HG03432 (cell line): ENCODE measurements at regions not wholly inside any gene's neighbourhood (a gene's known extent, or its start where the extent isn't known, plus 50 kb on each side); places are given as distances from the start of the nearest gene placed in this dataset.
"Not testable (repeated sequence)": the region's sequence is repeated elsewhere in the genome, so short reads cannot be mapped to it uniquely, and the experiment has no call there.

Source experiments
- ATAC-seq: cut with Tn5 transposase; IDR thresholded peaks from one replicate; pipeline ENCODE4 v1.9.1; 2021; ENCODE audit warnings: mild to moderate bottlenecking, moderate library complexity; ENCODE audit not compliant: unreplicated experiment

- ATAC-seq: no peak
Measured at GRCh38 chr13:111491659-111492058, 171.2 kb downstream of the TEX29 start.

- ATAC-seq: no peak
Measured at GRCh38 chr13:111492341-111492950, 172.0 kb downstream of the TEX29 start.

- no peak for ATAC-seq
Measured at GRCh38 chr13:111492958-111493357, 172.5 kb downstream of the TEX29 start.

GRCh38 chr13:111493468-111493867 lies 173.0 kb downstream of the TEX29 start:
- no peak for ATAC-seq

- ATAC-seq: no peak
Measured at GRCh38 chr13:111494641-111495040, 174.2 kb downstream of the TEX29 start.

- ATAC-seq: not testable (repeated sequence)
Measured at GRCh38 chr13:111501596-111502535, 181.4 kb downstream of the TEX29 start.

- no peak for ATAC-seq
Measured at GRCh38 chr13:111502957-111503356, 182.5 kb downstream of the TEX29 start.

- no peak for ATAC-seq
Measured at GRCh38 chr13:111503376-111503775, 182.9 kb downstream of the TEX29 start.

- ATAC-seq: no peak
Measured at GRCh38 chr13:111503905-111504695, 183.7 kb downstream of the TEX29 start.

- ATAC-seq: no peak
Measured at GRCh38 chr13:111505175-111505777, 184.8 kb downstream of the TEX29 start.

GRCh38 chr13:111506125-111506524 lies 185.7 kb downstream of the TEX29 start:
- no peak for ATAC-seq

GRCh38 chr13:111506621-111507020 lies 186.2 kb downstream of the TEX29 start:
- ATAC-seq: no peak

- no peak for ATAC-seq
Measured at GRCh38 chr13:111508164-111508870, 187.9 kb downstream of the TEX29 start.

- ATAC-seq: no peak
Measured at GRCh38 chr13:111508902-111509509, 188.6 kb downstream of the TEX29 start.

GRCh38 chr13:111510502-111511218 lies 190.2 kb downstream of the TEX29 start:
- ATAC-seq: no peak

- ATAC-seq: no peak
Measured at GRCh38 chr13:111511219-111511732, 190.8 kb downstream of the TEX29 start.

- no peak for ATAC-seq
Measured at GRCh38 chr13:111511805-111512504, 191.5 kb downstream of the TEX29 start.

GRCh38 chr13:111512707-111513106 lies 192.3 kb downstream of the TEX29 start:
- ATAC-seq: no peak
